Esophagus mucosa (tissue), 1 donor: ENCODE measurements at regions not wholly inside any gene's neighbourhood (a gene's known extent, or its start where the extent isn't known, plus 50 kb on each side); places are given as distances from the start of the nearest gene placed in this dataset.
A peak's percentile ranks its signal among the peaks of the same experiment; 100 is the strongest.

Experiments used
- ATAC-seq: fragments of 200-7000 bp; cut with Tn5 transposase; one replicate; pipeline ENCODE4 v1.9.1; 2020
- donor health status: DM: yes; HTN: yes; CAD: no.

GRCh38 chr6:6376845-6377244, 56.4 kb upstream of the F13A1 start:
- ATAC-seq = no peak

- ATAC-seq = no peak
Observed at GRCh38 chr6:6377621-6378020, 57.2 kb upstream of the F13A1 start.

GRCh38 chr6:6379573-6379972, 59.1 kb upstream of the F13A1 start:
- no peak for ATAC-seq

GRCh38 chr6:6384520-6384919, 64.1 kb upstream of the F13A1 start:
- no peak for ATAC-seq

- ATAC-seq = no peak
Observed at GRCh38 chr6:6386010-6386409, 65.5 kb upstream of the F13A1 start.

- ATAC-seq = no peak
Observed at GRCh38 chr6:6390849-6391602, 70.6 kb upstream of the F13A1 start.

GRCh38 chr6:6392214-6393068, 72.0 kb upstream of the F13A1 start:
- no peak for ATAC-seq

- no peak for ATAC-seq
Observed at GRCh38 chr6:6393069-6393529, 72.6 kb upstream of the F13A1 start.

GRCh38 chr6:6395581-6396197, 75.2 kb upstream of the F13A1 start:
- ATAC-seq = no peak

GRCh38 chr6:6397842-6398241, 77.4 kb upstream of the F13A1 start:
- peak; percentile 95 for ATAC-seq

- no peak for ATAC-seq
Observed at GRCh38 chr6:6399568-6399967, 79.1 kb upstream of the F13A1 start.

- ATAC-seq = no peak
Observed at GRCh38 chr6:6401401-6401800, 80.9 kb upstream of the F13A1 start.

GRCh38 chr6:6402006-6402405, 81.5 kb upstream of the F13A1 start:
- no peak for ATAC-seq

GRCh38 chr6:6402591-6402990, 82.1 kb upstream of the F13A1 start:
- no peak for ATAC-seq

- ATAC-seq = no peak
Observed at GRCh38 chr6:6405031-6405430, 84.6 kb upstream of the F13A1 start.

- no peak for ATAC-seq
Observed at GRCh38 chr6:6405997-6406714, 85.7 kb upstream of the F13A1 start.

- no peak for ATAC-seq
Observed at GRCh38 chr6:6406715-6407070, 86.2 kb upstream of the F13A1 start.

- ATAC-seq = peak; percentile 44
Observed at GRCh38 chr6:6407071-6407741, 86.7 kb upstream of the F13A1 start.

GRCh38 chr6:6409397-6410030, 89.1 kb upstream of the F13A1 start:
- no peak for ATAC-seq

- ATAC-seq = no peak
Observed at GRCh38 chr6:6411115-6411514, 90.7 kb upstream of the F13A1 start.

- peak; percentile 78 for ATAC-seq
Observed at GRCh38 chr6:6412221-6412620, 91.8 kb upstream of the F13A1 start.

GRCh38 chr6:6412700-6413099, 92.2 kb upstream of the F13A1 start:
- no peak for ATAC-seq
